Calu3 (cell line): ENCODE measurements at regions not wholly inside any gene's neighbourhood (a gene's known extent, or its start where the extent isn't known, plus 50 kb on each side); places are given as distances from the start of the nearest gene placed in this dataset.
A peak's percentile ranks its signal among the peaks of the same experiment; 100 is the strongest.

Source experiments
- BruUV-seq: library from RNA; stranded (reverse); fragments of 400-500 nt; replicated peaks from 2 replicates; lab custom pipeline; 2021; lab: Mats Ljungman, UMichigan
- CTCF ChIA-PET: fragments of 300-600 bp; sonication (Branson Sonifier 250); formaldehyde crosslinking; loops from one replicate; lab custom pipeline; 2022; ENCODE audit warnings: antibody characterized with exemption; lab: Charles Lee
- DNase-seq: peaks from one replicate; pipeline ENCODE4 v3.0.0; 2022
- H3K27ac Mint-ChIP-seq: one replicate; pipeline ENCODE4 v1.8.0; 2022; ENCODE audit warnings: mixed read lengths; ENCODE audit not compliant: unreplicated experiment
- H3K27me3 Mint-ChIP-seq: one replicate; pipeline ENCODE4 v1.8.0; 2022; ENCODE audit warnings: mixed read lengths; ENCODE audit not compliant: unreplicated experiment
- H3K36me3 Mint-ChIP-seq: one replicate; pipeline ENCODE4 v1.8.0; 2022; ENCODE audit warnings: mild to moderate bottlenecking, moderate library complexity, mixed read lengths; ENCODE audit not compliant: insufficient read depth, unreplicated experiment
- H3K4me1 Mint-ChIP-seq: one replicate; pipeline ENCODE4 v1.8.0; 2022; ENCODE audit warnings: mild to moderate bottlenecking, low read depth, mixed read lengths; ENCODE audit not compliant: unreplicated experiment
- H3K4me3 Mint-ChIP-seq: one replicate; pipeline ENCODE4 v1.8.0; 2022; ENCODE audit warnings: mild to moderate bottlenecking, low read depth, moderate library complexity, mixed read lengths; ENCODE audit not compliant: unreplicated experiment
- H3K9me3 Mint-ChIP-seq: one replicate; pipeline ENCODE4 v1.8.0; 2022; ENCODE audit warnings: low read depth, mixed read lengths; ENCODE audit not compliant: unreplicated experiment
- intact Hi-C: fragments of 100-400 bp; cut with micrococcal nuclease; formaldehyde crosslinking; loops from one replicate; pipeline ENCODE4 v1.10.0; 2022; ENCODE audit not compliant: unreplicated experiment
- TF ChIP-seq, protein P1 (sequence below): fragments of 200-600 bp; IDR thresholded peaks from one replicate; pipeline ENCODE4 v1.8.0; 2022; ENCODE audit warnings: antibody characterized with exemption; ENCODE audit not compliant: unreplicated experiment

DNA sequence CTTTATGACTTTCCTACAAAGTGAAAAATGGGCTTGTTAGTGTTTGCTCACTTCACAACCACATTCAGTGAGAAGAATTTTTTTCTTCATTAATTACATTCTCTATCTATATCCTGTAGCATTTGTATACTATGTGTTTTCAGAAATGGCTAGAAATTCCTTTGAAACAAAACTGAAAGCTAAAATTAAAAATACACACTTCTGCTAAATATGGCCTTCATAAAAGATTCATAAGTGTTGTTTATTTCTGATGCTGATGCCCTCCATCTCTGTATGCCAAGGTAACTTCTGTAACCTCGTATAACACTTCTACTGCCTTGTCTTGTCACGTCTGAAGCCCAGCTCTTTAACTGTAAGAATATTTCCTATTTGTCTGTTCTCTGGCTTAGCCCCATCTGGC lies 59.8 kb downstream of the PMAIP1 start:
- intact Hi-C loops = no loop called here
- peaks cover 29% of the 10 kb centered on the region for H3K4me1 Mint-ChIP-seq
- TF ChIP-seq, protein P1, sequence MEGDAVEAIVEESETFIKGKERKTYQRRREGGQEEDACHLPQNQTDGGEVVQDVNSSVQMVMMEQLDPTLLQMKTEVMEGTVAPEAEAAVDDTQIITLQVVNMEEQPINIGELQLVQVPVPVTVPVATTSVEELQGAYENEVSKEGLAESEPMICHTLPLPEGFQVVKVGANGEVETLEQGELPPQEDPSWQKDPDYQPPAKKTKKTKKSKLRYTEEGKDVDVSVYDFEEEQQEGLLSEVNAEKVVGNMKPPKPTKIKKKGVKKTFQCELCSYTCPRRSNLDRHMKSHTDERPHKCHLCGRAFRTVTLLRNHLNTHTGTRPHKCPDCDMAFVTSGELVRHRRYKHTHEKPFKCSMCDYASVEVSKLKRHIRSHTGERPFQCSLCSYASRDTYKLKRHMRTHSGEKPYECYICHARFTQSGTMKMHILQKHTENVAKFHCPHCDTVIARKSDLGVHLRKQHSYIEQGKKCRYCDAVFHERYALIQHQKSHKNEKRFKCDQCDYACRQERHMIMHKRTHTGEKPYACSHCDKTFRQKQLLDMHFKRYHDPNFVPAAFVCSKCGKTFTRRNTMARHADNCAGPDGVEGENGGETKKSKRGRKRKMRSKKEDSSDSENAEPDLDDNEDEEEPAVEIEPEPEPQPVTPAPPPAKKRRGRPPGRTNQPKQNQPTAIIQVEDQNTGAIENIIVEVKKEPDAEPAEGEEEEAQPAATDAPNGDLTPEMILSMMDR = no peak
- BruUV-seq = no TSS peak
- no peaks in the 10 kb centered on the region for H3K9me3 Mint-ChIP-seq
- DNase-seq = no peak
- no peak overlapping the region for H3K27ac Mint-ChIP-seq
- CTCF ChIA-PET = no interaction called here
- H3K4me3 Mint-ChIP-seq = no peak overlapping the region
- H3K27me3 Mint-ChIP-seq = no peaks in the 10 kb centered on the region
- no peaks in the 10 kb centered on the region for H3K36me3 Mint-ChIP-seq

DNA sequence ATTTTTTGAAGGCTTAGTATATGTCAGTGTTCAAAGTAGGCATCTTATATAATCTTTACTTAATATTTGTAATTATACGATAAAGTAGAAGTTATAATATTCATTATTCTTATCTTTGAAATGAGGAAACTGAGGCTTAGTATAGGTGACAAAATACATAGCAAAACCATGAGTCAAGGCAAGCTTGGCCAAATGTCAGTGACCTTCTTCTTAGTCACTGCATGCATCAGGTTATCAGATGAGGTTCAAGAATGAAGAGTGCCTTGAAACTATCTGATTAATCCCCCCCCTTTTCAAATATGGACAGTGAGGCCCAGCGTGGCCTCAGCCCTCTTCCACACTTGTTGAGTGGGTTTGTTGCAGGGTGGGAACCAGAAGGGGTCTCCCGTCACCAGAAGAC lies 59.3 kb downstream of the PMAIP1 start:
- no TSS peak for BruUV-seq
- intact Hi-C loops = no loop called here
- Mint-ChIP-seq H3K36me3 (no peaks in the 10 kb centered on the region), H3K27ac (no peak overlapping the region), H3K9me3 (no peaks in the 10 kb centered on the region), H3K27me3 (no peaks in the 10 kb centered on the region), H3K4me1 (peaks cover 29% of the 10 kb centered on the region), H3K4me3 (no peak overlapping the region)
- CTCF ChIA-PET = no interaction called here
- TF ChIP-seq, protein P1 = no peak
- no peak for DNase-seq

GRCh38 chr18:59957957-59958356 lies 58.2 kb downstream of the PMAIP1 start:
- intact Hi-C loops = no loop called here
- H3K9me3 Mint-ChIP-seq = no peaks in the 10 kb centered on the region
- peak; percentile 57 for DNase-seq
- H3K4me1 Mint-ChIP-seq = peaks cover 40% of the 10 kb centered on the region
- no peak overlapping the region for H3K27ac Mint-ChIP-seq
- no peaks in the 10 kb centered on the region for H3K27me3 Mint-ChIP-seq
- TF ChIP-seq, protein P1 = no peak
- H3K36me3 Mint-ChIP-seq = peaks cover 8% of the 10 kb centered on the region
- H3K4me3 Mint-ChIP-seq = no peak overlapping the region
- no TSS peak for BruUV-seq
- CTCF ChIA-PET = no interaction called here

DNA sequence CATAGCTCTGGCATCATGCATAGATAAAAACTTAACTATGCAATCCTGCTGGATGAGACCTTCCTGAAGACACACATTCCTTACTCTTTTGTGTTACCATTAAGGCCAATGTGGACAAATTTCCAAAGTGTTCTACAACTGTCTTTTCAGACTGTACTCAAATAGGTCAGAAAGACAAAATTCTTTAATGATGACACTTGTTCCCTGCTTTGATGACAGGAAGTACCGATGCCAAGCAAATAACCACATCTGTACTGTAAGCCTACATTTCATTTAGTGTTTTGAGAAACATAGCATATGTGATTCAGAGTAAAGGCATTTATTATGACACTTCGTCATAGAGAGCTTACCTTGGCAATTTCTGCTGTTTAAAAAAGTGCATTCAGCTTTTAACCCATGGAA lies 55.0 kb downstream of the PMAIP1 start:
- Mint-ChIP-seq H3K4me1 (peaks cover 54% of the 10 kb centered on the region), H3K9me3 (no peaks in the 10 kb centered on the region), H3K36me3 (peaks cover 10% of the 10 kb centered on the region), H3K27ac (peak overlapping the region; percentile 85), H3K4me3 (no peak overlapping the region), H3K27me3 (no peaks in the 10 kb centered on the region)
- CTCF ChIA-PET = interaction anchor here (1.0 to 1.3 kb wide), 3 partner anchors 32 to 54 kb away, joined by 3 to 5 read pairs (median 3); no protein-coding TSS in a partner anchor
- intact Hi-C loops = no loop called here
- TF ChIP-seq, protein P1 = no peak
- no TSS peak for BruUV-seq
- DNase-seq = no peak
